GM03348 (cell line): ENCODE measurements at regions not wholly inside any gene's neighbourhood (a gene's known extent, or its start where the extent isn't known, plus 50 kb on each side); places are given as distances from the start of the nearest gene placed in this dataset.

Experiments
- DNase-seq: peaks from one replicate; pipeline ENCODE4 v3.0.0; 2012; ENCODE audit warnings: low spot score

- peak; percentile 37 for DNase-seq
These were observed 53.3 kb downstream of the C7orf25 start for GRCh38 chr7:42858570-42858969.

GRCh38 chr7:42856605-42856987 is 55.3 kb downstream of the C7orf25 start:
- peak; percentile 28 for DNase-seq

- no peak for DNase-seq
These were observed 57.2 kb downstream of the C7orf25 start for GRCh38 chr7:42854571-42855118.

GRCh38 chr7:42852531-42852930 is 59.3 kb downstream of the C7orf25 start:
- no peak for DNase-seq

GRCh38 chr7:42843205-42843800 is 68.6 kb downstream of the C7orf25 start:
- peak; percentile 57 for DNase-seq

- DNase-seq, result no peak
These were observed 77.2 kb downstream of the C7orf25 start for GRCh38 chr7:42834676-42835075.

GRCh38 chr7:42833411-42833810 is 78.5 kb downstream of the C7orf25 start:
- DNase-seq, result no peak

GRCh38 chr7:42832667-42833066 is 79.2 kb downstream of the C7orf25 start:
- DNase-seq, result peak; percentile 14

- DNase-seq, result peak; percentile 65
These were observed 80.0 kb downstream of the C7orf25 start for GRCh38 chr7:42831718-42832522.

- no peak for DNase-seq
These were observed 80.7 kb downstream of the C7orf25 start for GRCh38 chr7:42831006-42831717.

- DNase-seq, result no peak
These were observed 99.1 kb downstream of the C7orf25 start for GRCh38 chr7:42812779-42813178.

GRCh38 chr7:42805601-42806000 is 106.3 kb downstream of the C7orf25 start:
- no peak for DNase-seq

GRCh38 chr7:42794673-42795072 is 117.2 kb downstream of the C7orf25 start:
- DNase-seq, result no peak

GRCh38 chr7:42792841-42793240 is 119.0 kb downstream of the C7orf25 start:
- no peak for DNase-seq

- DNase-seq, result no peak
These were observed 121.7 kb downstream of the C7orf25 start for GRCh38 chr7:42790196-42790595.

- DNase-seq, result no peak
These were observed 137.4 kb downstream of the C7orf25 start for GRCh38 chr7:42774436-42774835.

- peak; percentile 46 for DNase-seq
These were observed 141.8 kb downstream of the C7orf25 start for GRCh38 chr7:42770114-42770513.

- no peak for DNase-seq
These were observed 143.8 kb downstream of the C7orf25 start for GRCh38 chr7:42768045-42768444.

- no peak for DNase-seq
These were observed 145.0 kb downstream of the C7orf25 start for GRCh38 chr7:42766782-42767423.

- DNase-seq, result no peak
These were observed 145.9 kb downstream of the C7orf25 start for GRCh38 chr7:42765931-42766330.

- DNase-seq, result no peak
These were observed 148.7 kb downstream of the C7orf25 start for GRCh38 chr7:42763137-42763551.

GRCh38 chr7:42761486-42761885 is 150.4 kb downstream of the C7orf25 start:
- no peak for DNase-seq
